ENCODE measurements at regions not wholly inside any gene's neighbourhood (a gene's known extent, or its start where the extent isn't known, plus 50 kb on each side); places are given as distances from the start of the nearest gene placed in this dataset.

DNA sequence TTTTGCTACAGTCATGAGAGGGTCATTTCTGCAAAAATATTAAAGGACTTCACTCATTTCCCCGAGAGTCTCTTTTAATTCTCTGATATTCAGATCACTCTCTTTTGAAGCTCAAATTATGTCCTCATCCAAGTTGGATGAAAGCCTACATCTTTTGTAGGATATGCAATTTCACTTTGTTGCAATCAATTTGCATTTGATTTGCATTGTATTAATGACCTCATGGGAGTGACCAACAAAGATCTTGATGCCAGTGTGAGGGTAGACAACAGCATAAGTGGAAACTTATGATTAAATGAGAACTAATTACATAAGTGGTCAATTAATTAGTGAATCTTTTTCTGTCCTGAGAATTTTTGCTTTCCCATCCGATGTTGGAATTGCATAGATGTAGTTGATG is 60.3 kb upstream of the UPP2 start:
- TF ChIP-seq, protein P1, sequence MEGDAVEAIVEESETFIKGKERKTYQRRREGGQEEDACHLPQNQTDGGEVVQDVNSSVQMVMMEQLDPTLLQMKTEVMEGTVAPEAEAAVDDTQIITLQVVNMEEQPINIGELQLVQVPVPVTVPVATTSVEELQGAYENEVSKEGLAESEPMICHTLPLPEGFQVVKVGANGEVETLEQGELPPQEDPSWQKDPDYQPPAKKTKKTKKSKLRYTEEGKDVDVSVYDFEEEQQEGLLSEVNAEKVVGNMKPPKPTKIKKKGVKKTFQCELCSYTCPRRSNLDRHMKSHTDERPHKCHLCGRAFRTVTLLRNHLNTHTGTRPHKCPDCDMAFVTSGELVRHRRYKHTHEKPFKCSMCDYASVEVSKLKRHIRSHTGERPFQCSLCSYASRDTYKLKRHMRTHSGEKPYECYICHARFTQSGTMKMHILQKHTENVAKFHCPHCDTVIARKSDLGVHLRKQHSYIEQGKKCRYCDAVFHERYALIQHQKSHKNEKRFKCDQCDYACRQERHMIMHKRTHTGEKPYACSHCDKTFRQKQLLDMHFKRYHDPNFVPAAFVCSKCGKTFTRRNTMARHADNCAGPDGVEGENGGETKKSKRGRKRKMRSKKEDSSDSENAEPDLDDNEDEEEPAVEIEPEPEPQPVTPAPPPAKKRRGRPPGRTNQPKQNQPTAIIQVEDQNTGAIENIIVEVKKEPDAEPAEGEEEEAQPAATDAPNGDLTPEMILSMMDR (IDR thresholded peaks at IDR 0.05 in 8 of 11, conservative IDR thresholded peaks at IDR 0.05 in 3 of 11): no peak
- TF ChIP-seq POLR2AphosphoS5 (IDR thresholded peaks at IDR 0.05) (no peak), POLR2A (IDR thresholded peaks at IDR 0.05) (no peak)
